Stomach (tissue), 4 donors: ENCODE measurements at regions not wholly inside any gene's neighbourhood (a gene's known extent, or its start where the extent isn't known, plus 50 kb on each side); places are given as distances from the start of the nearest gene placed in this dataset.

ENCODE experiments used
- EP300 ChIP-seq: sonication (generic); formaldehyde crosslinking; IDR thresholded peaks from one replicate; pipeline ENCODE4 v1.6.1; 2017; ENCODE audit warnings: antibody characterized with exemption
- POLR2A ChIP-seq, 4 donors: fragments of 450-650 bp; IDR thresholded peaks; one replicate each; pipeline ENCODE4 v1.6.1; 2016; ENCODE audit warnings: antibody characterized with exemption in 4 of 4, control low read depth in 2 of 4, mild to moderate bottlenecking in 1 of 4, moderate library complexity in 1 of 4
- POLR2AphosphoS5 ChIP-seq, 3 donors: sonication (generic); formaldehyde crosslinking; IDR thresholded peaks; one replicate each; pipeline ENCODE4 v1.6.1; 2016; ENCODE audit warnings: antibody characterized with exemption in 3 of 3
- TF ChIP-seq, protein P1 (sequence below), 7 experiments: fragments of 450-650 bp in 4 of 7; fragments of 200-600 bp in 3 of 7; sonication (generic) in 3 of 7; IDR thresholded peaks; one replicate each; pipeline ENCODE4 v1.5.1; 2016 to 2019; ENCODE audit warnings: antibody characterized with exemption in 7 of 7, control low read depth in 2 of 7, mild to moderate bottlenecking in 1 of 7

DNA sequence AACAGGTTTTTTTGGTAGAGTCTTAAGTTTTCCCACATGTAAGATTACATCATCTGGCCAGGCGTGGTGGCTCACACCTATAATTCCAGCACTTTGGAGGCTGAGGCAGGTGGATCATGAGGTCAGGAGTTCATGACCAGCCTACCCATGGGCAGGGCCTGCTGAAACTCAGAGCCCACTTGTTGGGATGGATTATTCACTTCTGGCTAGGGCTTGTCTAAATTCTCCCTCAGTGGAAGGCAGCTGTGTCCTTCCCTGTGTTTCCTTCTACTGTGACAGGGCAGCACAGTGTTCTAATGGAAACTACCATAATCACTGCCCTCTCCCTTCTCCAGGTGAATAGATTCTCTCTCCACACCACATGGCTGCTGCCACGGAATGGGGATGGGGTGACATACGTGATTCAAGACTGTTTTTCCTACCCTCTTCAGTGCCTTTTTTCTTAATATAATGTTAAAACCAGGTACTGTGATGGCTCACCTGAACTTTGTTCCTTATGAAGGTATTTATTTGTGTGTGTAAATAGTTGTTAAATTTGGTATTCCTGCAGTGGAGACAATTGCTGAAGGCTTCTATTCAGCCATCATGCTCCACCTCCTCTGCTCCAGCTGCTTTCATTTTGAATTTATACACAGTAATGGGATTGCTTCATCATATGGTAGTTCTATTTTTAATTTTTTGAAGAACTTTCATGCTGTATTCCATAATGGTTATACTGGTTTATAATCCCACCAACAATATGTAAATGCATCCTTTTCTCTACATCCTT is 287.2 kb upstream of the HS3ST1 start:
- TF ChIP-seq, protein P1, sequence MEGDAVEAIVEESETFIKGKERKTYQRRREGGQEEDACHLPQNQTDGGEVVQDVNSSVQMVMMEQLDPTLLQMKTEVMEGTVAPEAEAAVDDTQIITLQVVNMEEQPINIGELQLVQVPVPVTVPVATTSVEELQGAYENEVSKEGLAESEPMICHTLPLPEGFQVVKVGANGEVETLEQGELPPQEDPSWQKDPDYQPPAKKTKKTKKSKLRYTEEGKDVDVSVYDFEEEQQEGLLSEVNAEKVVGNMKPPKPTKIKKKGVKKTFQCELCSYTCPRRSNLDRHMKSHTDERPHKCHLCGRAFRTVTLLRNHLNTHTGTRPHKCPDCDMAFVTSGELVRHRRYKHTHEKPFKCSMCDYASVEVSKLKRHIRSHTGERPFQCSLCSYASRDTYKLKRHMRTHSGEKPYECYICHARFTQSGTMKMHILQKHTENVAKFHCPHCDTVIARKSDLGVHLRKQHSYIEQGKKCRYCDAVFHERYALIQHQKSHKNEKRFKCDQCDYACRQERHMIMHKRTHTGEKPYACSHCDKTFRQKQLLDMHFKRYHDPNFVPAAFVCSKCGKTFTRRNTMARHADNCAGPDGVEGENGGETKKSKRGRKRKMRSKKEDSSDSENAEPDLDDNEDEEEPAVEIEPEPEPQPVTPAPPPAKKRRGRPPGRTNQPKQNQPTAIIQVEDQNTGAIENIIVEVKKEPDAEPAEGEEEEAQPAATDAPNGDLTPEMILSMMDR (IDR thresholded peaks at IDR 0.05), result no peak
- no peak for TF ChIP-seq POLR2A (IDR thresholded peaks at IDR 0.05)
- no peak for TF ChIP-seq POLR2AphosphoS5 (IDR thresholded peaks at IDR 0.05)
- no peak for TF ChIP-seq EP300
